ENCODE measurements at regions not wholly inside any gene's neighbourhood (a gene's known extent, or its start where the extent isn't known, plus 50 kb on each side); places are given as distances from the start of the nearest gene placed in this dataset.

GRCh38 chr22:47323518-47323917 lies 561.1 kb downstream of the TBC1D22A start:
- Histone ChIP-seq H3K36me3 (ENCODE audit: insufficient read depth, low read depth, low read length) (no peaks in the 10 kb centered on the region), H3K9ac (ENCODE audit: low read depth, low read length) (no peak overlapping the region), H3K4me1 (ENCODE audit: insufficient read depth, low read length) (no peaks in the 10 kb centered on the region), H3K27me3 (ENCODE audit: insufficient read depth, low read length) (no peaks in the 10 kb centered on the region), H3K4me3 (ENCODE audit: low read length) (no peak overlapping the region), H3K27ac (ENCODE audit: low read length) (no peak overlapping the region), H3K9me3 (ENCODE audit: insufficient read depth, low read depth, low read length) (peaks cover 15% of the 10 kb centered on the region)

- Histone ChIP-seq H3K36me3 (ENCODE audit: insufficient read depth, low read depth, low read length) (no peaks in the 10 kb centered on the region), H3K4me1 (ENCODE audit: insufficient read depth, low read length) (no peaks in the 10 kb centered on the region), H3K27me3 (ENCODE audit: insufficient read depth, low read length) (no peaks in the 10 kb centered on the region), H3K9me3 (ENCODE audit: insufficient read depth, low read depth, low read length) (peaks cover 15% of the 10 kb centered on the region), H3K4me3 (ENCODE audit: low read length) (no peak overlapping the region), H3K9ac (ENCODE audit: low read depth, low read length) (no peak overlapping the region), H3K27ac (ENCODE audit: low read length) (no peak overlapping the region)
Observed at GRCh38 chr22:47322854-47323253, 560.4 kb downstream of the TBC1D22A start.

- H3K9ac ChIP-seq (ENCODE audit: low read depth, low read length) = no peak overlapping the region
- H3K4me1 ChIP-seq (ENCODE audit: insufficient read depth, low read length) = no peaks in the 10 kb centered on the region
- no peak overlapping the region for H3K27ac ChIP-seq (ENCODE audit: low read length)
- no peak overlapping the region for H3K4me3 ChIP-seq (ENCODE audit: low read length)
- H3K36me3 ChIP-seq (ENCODE audit: insufficient read depth, low read depth, low read length) = no peaks in the 10 kb centered on the region
- peaks cover 15% of the 10 kb centered on the region for H3K9me3 ChIP-seq (ENCODE audit: insufficient read depth, low read depth, low read length)
- H3K27me3 ChIP-seq (ENCODE audit: insufficient read depth, low read length) = no peaks in the 10 kb centered on the region
Observed at GRCh38 chr22:47320560-47320959, 558.1 kb downstream of the TBC1D22A start.

- Histone ChIP-seq H3K9ac (ENCODE audit: low read depth, low read length) (no peak overlapping the region), H3K27me3 (ENCODE audit: insufficient read depth, low read length) (no peaks in the 10 kb centered on the region), H3K27ac (ENCODE audit: low read length) (no peak overlapping the region), H3K4me1 (ENCODE audit: insufficient read depth, low read length) (no peaks in the 10 kb centered on the region), H3K4me3 (ENCODE audit: low read length) (no peak overlapping the region), H3K9me3 (ENCODE audit: insufficient read depth, low read depth, low read length) (peaks cover 15% of the 10 kb centered on the region), H3K36me3 (ENCODE audit: insufficient read depth, low read depth, low read length) (no peaks in the 10 kb centered on the region)
Observed at GRCh38 chr22:47318041-47318737, 555.7 kb downstream of the TBC1D22A start.

- Histone ChIP-seq H3K9ac (ENCODE audit: low read depth, low read length) (no peak overlapping the region), H3K27ac (ENCODE audit: low read length) (no peak overlapping the region), H3K4me3 (ENCODE audit: low read length) (no peak overlapping the region), H3K27me3 (ENCODE audit: insufficient read depth, low read length) (no peaks in the 10 kb centered on the region), H3K9me3 (ENCODE audit: insufficient read depth, low read depth, low read length) (peaks cover 7% of the 10 kb centered on the region), H3K4me1 (ENCODE audit: insufficient read depth, low read length) (no peaks in the 10 kb centered on the region), H3K36me3 (ENCODE audit: insufficient read depth, low read depth, low read length) (no peaks in the 10 kb centered on the region)
Observed at GRCh38 chr22:47315862-47316419, 553.5 kb downstream of the TBC1D22A start.

GRCh38 chr22:47310601-47311000 lies 548.2 kb downstream of the TBC1D22A start:
- Histone ChIP-seq H3K36me3 (ENCODE audit: insufficient read depth, low read depth, low read length) (no peaks in the 10 kb centered on the region), H3K9me3 (ENCODE audit: insufficient read depth, low read depth, low read length) (no peaks in the 10 kb centered on the region), H3K4me1 (ENCODE audit: insufficient read depth, low read length) (no peaks in the 10 kb centered on the region), H3K4me3 (ENCODE audit: low read length) (no peak overlapping the region), H3K27ac (ENCODE audit: low read length) (no peak overlapping the region), H3K27me3 (ENCODE audit: insufficient read depth, low read length) (no peaks in the 10 kb centered on the region), H3K9ac (ENCODE audit: low read depth, low read length) (no peak overlapping the region)

- H3K27me3 ChIP-seq (ENCODE audit: insufficient read depth, low read length) = no peaks in the 10 kb centered on the region
- H3K9ac ChIP-seq (ENCODE audit: low read depth, low read length) = no peak overlapping the region
- H3K36me3 ChIP-seq (ENCODE audit: insufficient read depth, low read depth, low read length) = no peaks in the 10 kb centered on the region
- H3K4me3 ChIP-seq (ENCODE audit: low read length) = no peak overlapping the region
- H3K27ac ChIP-seq (ENCODE audit: low read length) = no peak overlapping the region
- H3K9me3 ChIP-seq (ENCODE audit: insufficient read depth, low read depth, low read length) = no peaks in the 10 kb centered on the region
- H3K4me1 ChIP-seq (ENCODE audit: insufficient read depth, low read length) = no peaks in the 10 kb centered on the region
Observed at GRCh38 chr22:47309946-47310345, 547.5 kb downstream of the TBC1D22A start.

GRCh38 chr22:47309476-47309875 lies 547.0 kb downstream of the TBC1D22A start:
- H3K27ac ChIP-seq (ENCODE audit: low read length) = no peak overlapping the region
- H3K9ac ChIP-seq (ENCODE audit: low read depth, low read length) = no peak overlapping the region
- H3K27me3 ChIP-seq (ENCODE audit: insufficient read depth, low read length) = no peaks in the 10 kb centered on the region
- H3K4me3 ChIP-seq (ENCODE audit: low read length) = no peak overlapping the region
- no peaks in the 10 kb centered on the region for H3K36me3 ChIP-seq (ENCODE audit: insufficient read depth, low read depth, low read length)
- H3K9me3 ChIP-seq (ENCODE audit: insufficient read depth, low read depth, low read length) = no peaks in the 10 kb centered on the region
- H3K4me1 ChIP-seq (ENCODE audit: insufficient read depth, low read length) = no peaks in the 10 kb centered on the region

- H3K27ac ChIP-seq (ENCODE audit: low read length) = no peak overlapping the region
- H3K4me1 ChIP-seq (ENCODE audit: insufficient read depth, low read length) = no peaks in the 10 kb centered on the region
- no peaks in the 10 kb centered on the region for H3K36me3 ChIP-seq (ENCODE audit: insufficient read depth, low read depth, low read length)
- no peak overlapping the region for H3K9ac ChIP-seq (ENCODE audit: low read depth, low read length)
- H3K9me3 ChIP-seq (ENCODE audit: insufficient read depth, low read depth, low read length) = no peaks in the 10 kb centered on the region
- no peak overlapping the region for H3K4me3 ChIP-seq (ENCODE audit: low read length)
- no peaks in the 10 kb centered on the region for H3K27me3 ChIP-seq (ENCODE audit: insufficient read depth, low read length)
Observed at GRCh38 chr22:47308886-47309285, 546.4 kb downstream of the TBC1D22A start.

GRCh38 chr22:47307822-47308221 lies 545.4 kb downstream of the TBC1D22A start:
- H3K9me3 ChIP-seq (ENCODE audit: insufficient read depth, low read depth, low read length) = no peaks in the 10 kb centered on the region
- H3K27ac ChIP-seq (ENCODE audit: low read length) = no peak overlapping the region
- no peaks in the 10 kb centered on the region for H3K4me1 ChIP-seq (ENCODE audit: insufficient read depth, low read length)
- H3K4me3 ChIP-seq (ENCODE audit: low read length) = no peak overlapping the region
- H3K9ac ChIP-seq (ENCODE audit: low read depth, low read length) = no peak overlapping the region
- H3K36me3 ChIP-seq (ENCODE audit: insufficient read depth, low read depth, low read length) = no peaks in the 10 kb centered on the region
- no peaks in the 10 kb centered on the region for H3K27me3 ChIP-seq (ENCODE audit: insufficient read depth, low read length)

- Histone ChIP-seq H3K4me1 (ENCODE audit: insufficient read depth, low read length) (no peaks in the 10 kb centered on the region), H3K27me3 (ENCODE audit: insufficient read depth, low read length) (no peaks in the 10 kb centered on the region), H3K36me3 (ENCODE audit: insufficient read depth, low read depth, low read length) (no peaks in the 10 kb centered on the region), H3K27ac (ENCODE audit: low read length) (no peak overlapping the region), H3K9me3 (ENCODE audit: insufficient read depth, low read depth, low read length) (no peaks in the 10 kb centered on the region), H3K4me3 (ENCODE audit: low read length) (no peak overlapping the region), H3K9ac (ENCODE audit: low read depth, low read length) (no peak overlapping the region)
Observed at GRCh38 chr22:47307326-47307725, 544.9 kb downstream of the TBC1D22A start.

- Histone ChIP-seq H3K9me3 (ENCODE audit: insufficient read depth, low read depth, low read length) (no peaks in the 10 kb centered on the region), H3K4me3 (ENCODE audit: low read length) (no peak overlapping the region), H3K27me3 (ENCODE audit: insufficient read depth, low read length) (no peaks in the 10 kb centered on the region), H3K36me3 (ENCODE audit: insufficient read depth, low read depth, low read length) (no peaks in the 10 kb centered on the region), H3K4me1 (ENCODE audit: insufficient read depth, low read length) (no peaks in the 10 kb centered on the region), H3K9ac (ENCODE audit: low read depth, low read length) (no peak overlapping the region), H3K27ac (ENCODE audit: low read length) (no peak overlapping the region)
Observed at GRCh38 chr22:47304854-47305253, 542.4 kb downstream of the TBC1D22A start.

Measured in iPS-20b (cell line).